ENCODE measurements at regions not wholly inside any gene's neighbourhood (a gene's known extent, or its start where the extent isn't known, plus 50 kb on each side); places are given as distances from the start of the nearest gene placed in this dataset.

- H3K36me3 Mint-ChIP-seq (ENCODE audit: low read depth) = no peaks in the 10 kb centered on the region
- intact Hi-C loops (cut with micrococcal nuclease) = no loop called here
- CTCF ChIA-PET = no interaction called here
Measured at GRCh38 chr10:113434950-113435349, 117.9 kb upstream of the HABP2 start.

GRCh38 chr10:113435881-113436280, 117.0 kb upstream of the HABP2 start:
- Mint-ChIP-seq H3K4me3 (no peak overlapping the region), H3K27me3 (no peaks in the 10 kb centered on the region), H3K36me3 (ENCODE audit: low read depth) (no peaks in the 10 kb centered on the region), H3K27ac (no peak overlapping the region), H3K4me1 (ENCODE audit: low read depth) (no peaks in the 10 kb centered on the region), H3K9me3 (no peaks in the 10 kb centered on the region)
- intact Hi-C loops (cut with micrococcal nuclease) = no loop called here
- ChIA-PET CTCF (no interaction called here), POLR2A (no interaction called here)
- DNase-seq (no peak), ATAC-seq (no peak)
- no peak for TF ChIP-seq CTCF (IDR thresholded peaks at IDR 0.05)

More at GRCh38 chr10:113434950-113435349, 117.9 kb upstream of the HABP2 start:
- Mint-ChIP-seq H3K9me3 (no peaks in the 10 kb centered on the region), H3K27me3 (no peaks in the 10 kb centered on the region), H3K4me3 (no peak overlapping the region), H3K27ac (no peak overlapping the region), H3K4me1 (ENCODE audit: low read depth) (no peaks in the 10 kb centered on the region)
- no peak for DNase-seq
- POLR2A ChIA-PET = no interaction called here
- TF ChIP-seq CTCF (IDR thresholded peaks at IDR 0.05) = no peak
- no peak for ATAC-seq

DNA sequence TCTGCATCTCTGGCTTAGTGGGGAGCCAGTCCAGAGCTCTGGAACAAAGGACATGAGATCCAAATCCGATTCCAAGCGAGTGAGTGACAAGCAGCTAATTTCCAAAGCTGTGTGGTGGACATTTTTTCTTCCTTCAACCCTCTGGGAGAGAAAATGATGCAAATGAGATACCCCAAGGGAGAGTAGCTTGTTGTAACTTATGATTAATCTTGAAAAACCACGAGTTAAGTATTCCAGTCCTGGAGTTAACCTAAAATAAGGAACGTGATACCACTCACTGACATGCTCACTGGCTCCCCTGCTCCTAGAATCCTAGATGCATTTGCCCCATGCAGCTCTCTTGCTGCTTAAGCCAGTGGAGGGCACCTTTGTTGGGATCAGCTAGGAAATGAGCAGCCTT, 116.0 kb upstream of the HABP2 start:
- intact Hi-C loops (cut with micrococcal nuclease) = no loop called here
- Mint-ChIP-seq H3K27me3 (no peaks in the 10 kb centered on the region), H3K4me1 (ENCODE audit: low read depth) (no peaks in the 10 kb centered on the region), H3K4me3 (no peak overlapping the region), H3K36me3 (ENCODE audit: low read depth) (no peaks in the 10 kb centered on the region), H3K9me3 (no peaks in the 10 kb centered on the region), H3K27ac (no peak overlapping the region)
- DNase-seq (no peak), ATAC-seq (no peak)
- CTCF ChIA-PET = no interaction called here
- no peak for TF ChIP-seq CTCF (IDR thresholded peaks at IDR 0.05)
- POLR2A ChIA-PET = no interaction called here

DNA sequence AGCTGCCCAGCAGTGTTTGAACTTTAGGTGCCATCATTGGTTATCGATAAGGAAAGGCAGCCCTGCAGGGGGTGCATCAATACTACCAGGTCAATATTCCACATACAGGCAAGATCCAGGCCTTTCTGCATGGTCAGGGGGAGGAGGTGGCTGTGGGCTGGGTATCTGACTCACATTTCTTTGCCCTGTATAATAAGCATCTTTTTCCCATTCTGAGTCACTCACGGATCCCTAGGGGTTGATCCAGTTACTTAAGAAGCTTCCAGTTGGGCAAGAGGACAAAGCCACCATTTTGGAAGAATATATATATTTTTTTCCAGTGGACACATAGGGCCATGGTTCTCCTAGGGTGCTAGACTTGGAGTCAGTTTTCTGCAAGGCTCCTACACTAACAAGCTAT, 114.2 kb upstream of the HABP2 start:
- POLR2A ChIA-PET = no interaction called here
- Mint-ChIP-seq H3K27me3 (no peaks in the 10 kb centered on the region), H3K4me1 (ENCODE audit: low read depth) (no peaks in the 10 kb centered on the region), H3K36me3 (ENCODE audit: low read depth) (no peaks in the 10 kb centered on the region), H3K9me3 (no peaks in the 10 kb centered on the region), H3K27ac (no peak overlapping the region), H3K4me3 (no peak overlapping the region)
- ATAC-seq = no peak
- intact Hi-C loops (cut with micrococcal nuclease) = no loop called here
- no peak for TF ChIP-seq CTCF (IDR thresholded peaks at IDR 0.05)
- CTCF ChIA-PET = no interaction called here
- no peak for DNase-seq

DNA sequence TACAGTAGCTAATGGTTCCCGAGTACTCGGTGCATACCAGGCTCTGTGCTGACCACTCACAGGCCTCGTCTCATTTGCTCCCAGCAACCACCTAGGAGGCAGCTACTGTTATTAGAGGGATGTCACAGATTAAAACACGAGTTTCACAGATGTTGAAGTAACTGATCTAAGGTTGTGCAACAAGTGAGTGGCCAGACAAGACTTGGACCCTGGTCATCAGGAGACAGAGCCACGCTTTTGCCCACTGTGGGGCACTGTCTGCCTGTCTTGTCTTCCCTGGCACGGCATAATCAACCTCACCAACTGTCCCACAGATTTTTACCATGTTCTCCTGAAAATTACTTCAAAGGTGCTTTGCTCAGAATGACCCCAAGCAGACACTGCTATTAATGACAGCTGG, 111.6 kb upstream of the HABP2 start:
- ATAC-seq (no peak), DNase-seq (no peak)
- H3K4me1 Mint-ChIP-seq (ENCODE audit: low read depth) = no peaks in the 10 kb centered on the region
- ChIA-PET POLR2A (no interaction called here), CTCF (interaction anchor here (2.0 kb wide), 1 partner anchor 13 kb away, joined by 7 read pairs; no protein-coding TSS in a partner anchor)
- H3K4me3 Mint-ChIP-seq = no peak overlapping the region
- intact Hi-C loops (cut with micrococcal nuclease) = no loop called here
- H3K36me3 Mint-ChIP-seq (ENCODE audit: low read depth) = no peaks in the 10 kb centered on the region
- no peak overlapping the region for H3K27ac Mint-ChIP-seq
- no peaks in the 10 kb centered on the region for H3K27me3 Mint-ChIP-seq
- no peaks in the 10 kb centered on the region for H3K9me3 Mint-ChIP-seq
- no peak for TF ChIP-seq CTCF (IDR thresholded peaks at IDR 0.05)

Data from activated CD8-positive, alpha-beta T cell treated with anti-CD3 and anti-CD28 coated beads for 36 hours (primary cell).